Body of pancreas (tissue), 4 donors: ENCODE measurements at regions not wholly inside any gene's neighbourhood (a gene's known extent, or its start where the extent isn't known, plus 50 kb on each side); places are given as distances from the start of the nearest gene placed in this dataset.

Experiments
- ATAC-seq: fragments of 150-250 bp; one replicate; pipeline ENCODE4 v1.9.1; 2016
- DNase-seq, 4 donors: peaks; one replicate each; pipeline ENCODE4 v3.0.0-alpha.2; 2019
- H3K27ac ChIP-seq, 4 donors: fragments of 200-600 bp; sonication (generic); 1 replicate in 3 of 4; 2 replicates in 1 of 4; pipeline versions ENCODE4 v1.5.1 to v1.6.1; 2016 to 2019; ENCODE audit warnings: mild to moderate bottlenecking in 1 of 4, mixed read lengths in 1 of 4, moderate library complexity in 1 of 4
- H3K27me3 ChIP-seq, 2 donors: fragments of 200-600 bp; sonication (generic); one replicate each; pipeline ENCODE4 v1.6.0; 2016; ENCODE audit warnings: mild to moderate bottlenecking in 1 of 2
- H3K36me3 ChIP-seq, 2 donors: fragments of 200-600 bp; sonication (generic); replicated peaks in 1 of 2; 2 replicates each; pipeline ENCODE4 v1.5.1; 2016; ENCODE audit warnings: low read depth in 2 of 2; ENCODE audit not compliant: insufficient read depth in 1 of 2
- H3K4me1 ChIP-seq: fragments of 200-600 bp; sonication (generic); one replicate; pipeline ENCODE4 v1.6.0; 2016
- H3K4me3 ChIP-seq, 2 donors: fragments of 200-600 bp; sonication (generic); 1 replicate in 1 of 2; 2 replicates in 1 of 2; pipeline ENCODE4 v1.5.1; 2016 to 2019
- H3K9me3 ChIP-seq, 3 donors: fragments of 200-600 bp; sonication (generic); 1 replicate in 2 of 3; 2 replicates in 1 of 3; pipeline ENCODE4 v1.5.1; 2016
- POLR2A ChIP-seq, 3 donors: fragments of 450-650 bp; IDR thresholded peaks; one replicate each; pipeline ENCODE4 v1.6.1; 2016; ENCODE audit warnings: antibody characterized with exemption in 3 of 3, mild to moderate bottlenecking in 2 of 3
- WGBS, 2 donors: methylation state at CpG; one replicate each; pipeline ENCODE4 v1.1.5; 2017; 5-methylcytosine and 5-hydroxymethylcytosine counted together
- intact Hi-C: fragments of 100-400 bp; cut with DNase I; formaldehyde crosslinking; loops from one replicate; pipeline ENCODE4 v1.15.1; 2023
- TF ChIP-seq, protein P1 (sequence below), 7 experiments: fragments of 450-650 bp in 4 of 7; fragments of 200-600 bp in 3 of 7; sonication (generic) in 3 of 7; IDR thresholded peaks; one replicate each; pipeline ENCODE4 v1.5.1; 2016 to 2019; ENCODE audit warnings: antibody characterized with exemption in 7 of 7

DNA sequence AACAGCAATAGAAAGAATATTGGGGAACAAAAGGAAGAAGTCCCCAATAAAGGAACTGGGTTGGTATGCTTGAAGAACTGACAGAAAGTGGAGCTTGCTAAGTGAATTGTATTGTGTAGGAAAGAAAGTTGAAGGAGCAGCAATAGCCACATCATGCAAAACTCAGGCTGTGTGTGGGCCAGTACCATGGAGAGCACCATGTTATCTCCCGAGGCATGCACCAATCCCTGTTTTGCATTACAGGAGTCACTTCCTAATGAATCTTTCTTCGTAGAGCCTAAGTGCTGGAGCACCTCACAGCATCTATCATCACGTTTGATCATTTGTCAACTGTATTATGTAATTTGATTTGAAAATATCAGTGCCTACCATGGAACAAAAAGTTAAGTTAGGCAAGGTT lies 137.7 kb upstream of the NMUR2 start:
- no peaks in the 10 kb centered on the region for H3K36me3 ChIP-seq
- TF ChIP-seq POLR2A (IDR thresholded peaks at IDR 0.05), result no peak
- TF ChIP-seq, protein P1, sequence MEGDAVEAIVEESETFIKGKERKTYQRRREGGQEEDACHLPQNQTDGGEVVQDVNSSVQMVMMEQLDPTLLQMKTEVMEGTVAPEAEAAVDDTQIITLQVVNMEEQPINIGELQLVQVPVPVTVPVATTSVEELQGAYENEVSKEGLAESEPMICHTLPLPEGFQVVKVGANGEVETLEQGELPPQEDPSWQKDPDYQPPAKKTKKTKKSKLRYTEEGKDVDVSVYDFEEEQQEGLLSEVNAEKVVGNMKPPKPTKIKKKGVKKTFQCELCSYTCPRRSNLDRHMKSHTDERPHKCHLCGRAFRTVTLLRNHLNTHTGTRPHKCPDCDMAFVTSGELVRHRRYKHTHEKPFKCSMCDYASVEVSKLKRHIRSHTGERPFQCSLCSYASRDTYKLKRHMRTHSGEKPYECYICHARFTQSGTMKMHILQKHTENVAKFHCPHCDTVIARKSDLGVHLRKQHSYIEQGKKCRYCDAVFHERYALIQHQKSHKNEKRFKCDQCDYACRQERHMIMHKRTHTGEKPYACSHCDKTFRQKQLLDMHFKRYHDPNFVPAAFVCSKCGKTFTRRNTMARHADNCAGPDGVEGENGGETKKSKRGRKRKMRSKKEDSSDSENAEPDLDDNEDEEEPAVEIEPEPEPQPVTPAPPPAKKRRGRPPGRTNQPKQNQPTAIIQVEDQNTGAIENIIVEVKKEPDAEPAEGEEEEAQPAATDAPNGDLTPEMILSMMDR (IDR thresholded peaks at IDR 0.05), result no peak
- DNase-seq (no peak), ATAC-seq (no peak)
- no peak overlapping the region for H3K4me3 ChIP-seq
- intact Hi-C loops, result no loop called here
- H3K4me1 ChIP-seq, result no peaks in the 10 kb centered on the region
- no peak overlapping the region for H3K27ac ChIP-seq
- no peaks in the 10 kb centered on the region for H3K9me3 ChIP-seq
- no peaks in the 10 kb centered on the region for H3K27me3 ChIP-seq
- WGBS, 2 donors, result 3 to 5% methylated on average over 3 of the region's 3 CpGs

DNA sequence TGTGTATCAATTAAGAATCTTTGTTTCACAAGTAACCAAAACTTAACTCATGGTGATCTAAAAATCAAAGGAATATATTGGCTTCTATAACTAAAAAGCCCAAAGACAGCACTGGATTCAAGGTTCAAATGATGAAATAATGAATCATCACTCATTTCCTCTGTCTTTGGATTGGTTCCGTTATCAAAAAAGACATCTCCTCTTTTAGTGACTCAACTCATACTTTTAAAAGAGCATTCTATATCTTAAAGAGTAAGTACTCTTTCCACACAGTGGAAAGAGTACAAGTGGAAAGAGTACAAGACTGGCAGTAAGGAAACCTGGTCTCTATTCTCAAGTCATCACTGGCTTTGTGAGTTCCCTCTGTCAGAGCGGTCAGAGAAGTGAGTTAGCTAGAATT lies 141.4 kb upstream of the NMUR2 start:
- Histone ChIP-seq H3K9me3 (no peaks in the 10 kb centered on the region), H3K27ac (no peak overlapping the region), H3K4me1 (no peaks in the 10 kb centered on the region), H3K27me3 (no peaks in the 10 kb centered on the region), H3K36me3 (no peaks in the 10 kb centered on the region), H3K4me3 (no peak overlapping the region)
- DNase-seq (no peak), ATAC-seq (no peak)
- intact Hi-C loops, result no loop called here
- WGBS, 2 donors, result 66 to 83% methylated on average over 2 of the region's 2 CpGs
- TF ChIP-seq, protein P1 (IDR thresholded peaks at IDR 0.05), result no peak
- no peak for TF ChIP-seq POLR2A (IDR thresholded peaks at IDR 0.05)

DNA sequence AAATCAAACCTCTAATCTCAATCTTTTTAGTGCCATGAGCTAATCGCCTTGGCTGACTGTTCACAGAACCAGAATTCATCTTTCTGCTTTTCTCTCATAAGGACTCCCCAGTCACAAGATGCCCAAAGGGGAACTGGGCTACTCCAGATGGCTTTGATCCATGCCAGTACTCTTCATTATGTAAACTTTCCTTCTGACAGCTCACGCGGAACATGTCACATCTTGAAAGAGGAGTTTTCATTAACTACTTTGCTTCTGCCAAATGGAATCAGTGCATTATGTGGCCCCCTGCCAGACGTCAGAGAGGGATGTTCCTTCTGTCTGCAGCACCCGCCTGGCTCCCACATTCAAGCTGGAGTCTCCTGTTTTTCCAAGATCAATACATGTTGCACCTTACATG lies 142.1 kb upstream of the NMUR2 start:
- TF ChIP-seq POLR2A (IDR thresholded peaks at IDR 0.05), result no peak
- TF ChIP-seq, protein P1 (IDR thresholded peaks at IDR 0.05), result no peak
- no peak overlapping the region for H3K27ac ChIP-seq
- WGBS, 2 donors, result 35 to 37% methylated on average over 5 of the region's 5 CpGs
- no peak overlapping the region for H3K4me3 ChIP-seq
- H3K9me3 ChIP-seq, result no peaks in the 10 kb centered on the region
- intact Hi-C loops, result no loop called here
- no peaks in the 10 kb centered on the region for H3K4me1 ChIP-seq
- DNase-seq, result no peak
- no peaks in the 10 kb centered on the region for H3K27me3 ChIP-seq
- no peak for ATAC-seq
- H3K36me3 ChIP-seq, result no peaks in the 10 kb centered on the region

DNA sequence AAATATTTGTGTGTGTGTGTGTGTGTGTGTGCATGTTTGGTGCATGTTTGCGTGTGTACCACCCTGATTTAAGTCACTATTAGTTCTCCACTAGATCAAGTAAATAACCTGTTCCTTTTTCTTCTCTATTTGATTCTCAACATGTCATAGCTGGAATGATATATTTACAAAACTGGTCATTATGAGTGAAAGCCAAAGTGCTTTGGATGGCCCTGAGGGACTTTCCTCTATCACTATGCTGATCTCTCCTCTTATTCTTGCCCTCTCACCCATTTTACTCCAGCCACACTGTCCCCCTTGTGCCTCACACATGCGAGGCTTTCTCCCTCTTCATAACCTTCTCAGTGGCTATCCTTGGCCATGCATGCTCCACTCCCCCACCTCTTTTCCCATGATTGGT lies 144.6 kb upstream of the NMUR2 start:
- WGBS, 2 donors, result 61 to 67% methylated on average over 2 of the region's 2 CpGs
- intact Hi-C loops, result no loop called here
- no peak overlapping the region for H3K27ac ChIP-seq
- H3K36me3 ChIP-seq, result no peaks in the 10 kb centered on the region
- ATAC-seq (no peak), DNase-seq (no peak)
- no peaks in the 10 kb centered on the region for H3K9me3 ChIP-seq
- H3K27me3 ChIP-seq, result no peaks in the 10 kb centered on the region
- no peak overlapping the region for H3K4me3 ChIP-seq
- H3K4me1 ChIP-seq, result no peaks in the 10 kb centered on the region
- TF ChIP-seq, protein P1 (IDR thresholded peaks at IDR 0.05), result no peak
- no peak for TF ChIP-seq POLR2A (IDR thresholded peaks at IDR 0.05)

DNA sequence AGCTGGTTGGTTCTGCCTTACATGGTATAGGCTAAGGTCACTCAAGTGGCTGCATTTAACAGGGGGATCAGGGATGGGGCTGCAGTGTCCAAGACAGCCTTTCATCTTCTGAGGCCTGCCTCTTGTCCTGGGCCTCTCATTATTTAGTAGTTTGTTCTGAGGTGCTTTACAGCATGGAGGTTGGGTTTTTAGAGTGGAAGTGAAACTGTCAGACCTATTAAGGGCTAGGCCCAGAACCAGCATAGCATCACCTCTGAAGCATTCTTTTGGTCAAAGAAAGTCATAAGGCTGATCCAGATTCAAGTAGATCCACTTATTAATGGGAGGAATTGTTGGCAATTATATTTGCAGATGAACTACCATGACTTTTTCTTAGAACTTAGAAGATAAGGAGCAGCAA lies 146.0 kb upstream of the NMUR2 start:
- no peaks in the 10 kb centered on the region for H3K4me1 ChIP-seq
- H3K27ac ChIP-seq, result no peak overlapping the region
- TF ChIP-seq, protein P1 (IDR thresholded peaks at IDR 0.05), result no peak
- no peak for TF ChIP-seq POLR2A (IDR thresholded peaks at IDR 0.05)
- H3K9me3 ChIP-seq, result no peaks in the 10 kb centered on the region
- ATAC-seq (no peak), DNase-seq (no peak)
- H3K27me3 ChIP-seq, result no peaks in the 10 kb centered on the region
- H3K36me3 ChIP-seq, result no peaks in the 10 kb centered on the region
- intact Hi-C loops, result no loop called here
- H3K4me3 ChIP-seq, result no peak overlapping the region
